Kidney (tissue), 13 donors: ENCODE measurements at regions not wholly inside any gene's neighbourhood (a gene's known extent, or its start where the extent isn't known, plus 50 kb on each side); places are given as distances from the start of the nearest gene placed in this dataset.
A peak's percentile ranks its signal among the peaks of the same experiment; 100 is the strongest.

Experiments
- DNase-seq, 5 donors: peaks; one replicate each; pipeline ENCODE4 v3.0.0-alpha.2; 2013 to 2020
- FAIRE-seq: peaks from 2 replicates; lab custom pipeline; 2012; peaks lifted over from hg19 to GRCh38; lab: Jason Lieb, UNC
- H3K27ac ChIP-seq, 2 donors: one replicate each; pipeline ENCODE4 v1.7.0; 2013; ENCODE audit warnings: low read depth in 2 of 2, low read length in 2 of 2, inconsistent platforms in 1 of 2
- H3K27me3 ChIP-seq: one replicate; pipeline ENCODE4 v1.7.1; 2013; ENCODE audit warnings: low read length, inconsistent platforms; ENCODE audit not compliant: control insufficient read depth, insufficient read depth
- H3K36me3 ChIP-seq, 3 donors: one replicate each; pipeline versions ENCODE4 v1.7.0 to v1.7.1; 2013; ENCODE audit warnings: low read length in 3 of 3, control low read depth in 1 of 3, inconsistent platforms in 1 of 3; ENCODE audit not compliant: insufficient read depth in 3 of 3, control insufficient read depth in 2 of 3
- H3K4me1 ChIP-seq, 3 donors: one replicate each; pipeline versions ENCODE4 v1.7.0 to v1.7.1; 2013; ENCODE audit warnings: low read length in 3 of 3, inconsistent platforms in 1 of 3, low read depth in 1 of 3; ENCODE audit not compliant: control insufficient read depth in 2 of 3, insufficient read depth in 2 of 3
- H3K4me3 ChIP-seq, 3 donors: one replicate each; pipeline versions ENCODE4 v1.7.0 to v1.8.1; 2013; ENCODE audit warnings: low read length in 3 of 3, control low read depth in 1 of 3, inconsistent platforms in 1 of 3
- H3K9ac ChIP-seq, 3 donors: one replicate each; pipeline versions ENCODE4 v1.7.0 to v1.7.1; 2013; ENCODE audit warnings: low read length in 3 of 3, control low read depth in 1 of 3, inconsistent platforms in 1 of 3
- H3K9me3 ChIP-seq, 3 donors: one replicate each; pipeline versions ENCODE4 v1.7.0 to v1.7.1; 2013; ENCODE audit warnings: low read length in 3 of 3, control low read depth in 1 of 3, inconsistent platforms in 1 of 3; ENCODE audit not compliant: control insufficient read depth in 2 of 3, insufficient read depth in 1 of 3
- intact Hi-C: fragments of 100-400 bp; cut with DNase I; formaldehyde crosslinking; loops from one replicate; pipeline ENCODE4 v1.11.1; 2022
- TF ChIP-seq, protein P1 (sequence below): IDR thresholded peaks from 3 replicates; pipeline ENCODE4 v1.5.1; 2012; ENCODE audit warnings: mild to moderate bottlenecking, moderate library complexity, borderline replicate concordance; ENCODE audit not compliant: insufficient read depth; ENCODE audit errors: extremely low read depth
- donor health status: control.
- donor health status: control.
- donor health status: control.
- donor health status: control.
- donor health status: control.
- donor health status: DM: yes; HTN: yes; CAD: no.
- donor health status: Normal renal cell carcinoma (clear cell type).

DNA sequence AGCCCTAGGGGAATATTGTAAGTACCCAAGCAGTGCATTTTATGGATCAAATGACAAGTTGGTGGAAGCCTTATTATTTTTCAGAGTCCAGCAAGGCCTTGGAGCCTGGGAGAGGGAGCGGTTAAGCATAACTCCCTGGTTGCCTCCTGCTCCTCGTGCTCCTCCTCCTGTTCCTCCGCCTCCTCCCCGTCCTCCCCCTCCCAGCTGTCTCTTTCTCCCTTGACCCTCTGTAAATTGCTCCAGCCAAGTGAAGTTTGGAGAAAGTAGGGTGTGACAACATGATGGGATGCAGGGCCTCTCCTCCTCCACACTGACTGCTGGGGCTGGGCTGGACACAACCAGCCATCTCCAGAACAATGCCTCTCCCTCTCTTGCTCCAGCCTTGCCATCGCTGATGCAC lies 586.9 kb downstream of the CCDC171 start:
- H3K9me3 ChIP-seq, result no peaks in the 10 kb centered on the region
- FAIRE-seq, result no peak
- no peaks in the 10 kb centered on the region for H3K36me3 ChIP-seq
- no peak overlapping the region for H3K27ac ChIP-seq
- no peaks in the 10 kb centered on the region for H3K27me3 ChIP-seq
- H3K4me1 ChIP-seq, result peaks cover 0 to 3% (median 0%) of the 10 kb centered on the region in 3 donors
- TF ChIP-seq, protein P1, sequence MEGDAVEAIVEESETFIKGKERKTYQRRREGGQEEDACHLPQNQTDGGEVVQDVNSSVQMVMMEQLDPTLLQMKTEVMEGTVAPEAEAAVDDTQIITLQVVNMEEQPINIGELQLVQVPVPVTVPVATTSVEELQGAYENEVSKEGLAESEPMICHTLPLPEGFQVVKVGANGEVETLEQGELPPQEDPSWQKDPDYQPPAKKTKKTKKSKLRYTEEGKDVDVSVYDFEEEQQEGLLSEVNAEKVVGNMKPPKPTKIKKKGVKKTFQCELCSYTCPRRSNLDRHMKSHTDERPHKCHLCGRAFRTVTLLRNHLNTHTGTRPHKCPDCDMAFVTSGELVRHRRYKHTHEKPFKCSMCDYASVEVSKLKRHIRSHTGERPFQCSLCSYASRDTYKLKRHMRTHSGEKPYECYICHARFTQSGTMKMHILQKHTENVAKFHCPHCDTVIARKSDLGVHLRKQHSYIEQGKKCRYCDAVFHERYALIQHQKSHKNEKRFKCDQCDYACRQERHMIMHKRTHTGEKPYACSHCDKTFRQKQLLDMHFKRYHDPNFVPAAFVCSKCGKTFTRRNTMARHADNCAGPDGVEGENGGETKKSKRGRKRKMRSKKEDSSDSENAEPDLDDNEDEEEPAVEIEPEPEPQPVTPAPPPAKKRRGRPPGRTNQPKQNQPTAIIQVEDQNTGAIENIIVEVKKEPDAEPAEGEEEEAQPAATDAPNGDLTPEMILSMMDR, result no peak
- no peak overlapping the region for H3K9ac ChIP-seq
- no peak overlapping the region for H3K4me3 ChIP-seq
- peak; percentile 61 to 90 (median 73) for DNase-seq
- intact Hi-C loops, result no loop called here

GRCh38 chr9:16143310-16143709 lies 590.5 kb downstream of the CCDC171 start:
- H3K27ac ChIP-seq, result no peak overlapping the region
- H3K9ac ChIP-seq, result no peak overlapping the region
- DNase-seq, result no peak
- TF ChIP-seq, protein P1, result no peak
- intact Hi-C loops, result no loop called here
- H3K36me3 ChIP-seq, result no peaks in the 10 kb centered on the region
- H3K9me3 ChIP-seq, result no peaks in the 10 kb centered on the region
- peaks cover 0 to 3% (median 0%) of the 10 kb centered on the region in 3 donors for H3K4me1 ChIP-seq
- H3K4me3 ChIP-seq, result no peak overlapping the region
- no peaks in the 10 kb centered on the region for H3K27me3 ChIP-seq
- FAIRE-seq, result no peak

DNA sequence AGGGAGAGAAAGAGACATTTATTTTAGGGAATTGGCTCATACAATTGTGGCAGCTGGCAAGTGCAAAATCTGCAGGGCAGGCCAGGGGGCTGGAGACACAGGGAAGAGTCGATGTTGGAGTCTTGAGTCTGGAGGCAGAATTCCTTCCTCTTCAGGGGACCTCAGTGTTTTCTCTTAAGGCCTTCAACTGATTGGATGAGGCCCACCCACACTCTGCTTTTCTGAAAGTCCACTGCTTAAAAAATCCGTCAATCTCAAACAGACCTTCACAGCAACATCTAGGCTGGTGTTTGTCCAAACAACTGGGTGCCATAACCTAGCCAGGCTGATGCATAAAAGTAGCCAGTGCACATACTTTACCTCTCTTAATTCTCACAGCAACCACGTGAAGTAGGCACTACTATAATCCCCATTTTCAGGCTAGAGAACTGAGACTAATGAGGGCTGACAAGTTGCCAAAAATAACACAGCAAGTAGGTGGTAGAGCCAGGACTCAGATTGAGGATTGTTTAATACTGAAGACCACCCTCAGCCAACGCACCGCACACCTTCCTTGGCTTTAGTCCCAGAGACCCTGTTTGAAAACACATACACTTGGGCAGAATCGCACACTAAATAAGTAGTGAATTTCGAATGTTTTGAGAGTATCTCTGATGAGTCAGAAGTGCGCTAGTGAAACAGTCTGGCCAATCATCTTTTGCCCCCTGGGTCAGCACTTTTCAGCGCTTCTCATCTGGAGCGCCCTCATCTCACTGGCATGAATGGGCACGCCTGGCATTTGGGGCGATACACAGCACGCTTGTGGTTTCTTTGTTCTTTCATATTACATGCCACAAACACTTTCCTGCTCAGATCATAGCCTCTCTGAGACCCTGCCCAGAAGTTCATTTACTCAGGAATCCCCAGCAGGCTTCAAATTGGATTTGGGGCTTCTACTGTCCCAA lies 591.4 kb downstream of the CCDC171 start:
- H3K27me3 ChIP-seq, result no peaks in the 10 kb centered on the region
- no peaks in the 10 kb centered on the region for H3K36me3 ChIP-seq
- peaks cover 0 to 1% (median 0%) of the 10 kb centered on the region in 3 donors for H3K4me1 ChIP-seq
- no peak overlapping the region for H3K4me3 ChIP-seq
- no peak overlapping the region for H3K9ac ChIP-seq
- TF ChIP-seq, protein P1, result no peak
- H3K27ac ChIP-seq, result no peak overlapping the region
- H3K9me3 ChIP-seq, result no peaks in the 10 kb centered on the region
- no peak for DNase-seq
- no peak for FAIRE-seq
- intact Hi-C loops, result no loop called here
